GM19455 (cell line): ENCODE measurements at regions not wholly inside any gene's neighbourhood (a gene's known extent, or its start where the extent isn't known, plus 50 kb on each side); places are given as distances from the start of the nearest gene placed in this dataset.

Experiments
- ATAC-seq: cut with Tn5 transposase; IDR thresholded peaks from one replicate; pipeline ENCODE4 v1.9.1; 2021; ENCODE audit not compliant: unreplicated experiment

GRCh38 chr10:44201011-44201410 is 183.9 kb downstream of the CXCL12 start:
- no peak for ATAC-seq

GRCh38 chr10:44199991-44200655 is 184.8 kb downstream of the CXCL12 start:
- ATAC-seq = no peak

- no peak for ATAC-seq
Measured at GRCh38 chr10:44199267-44199666, 185.6 kb downstream of the CXCL12 start.

- no peak for ATAC-seq
Measured at GRCh38 chr10:44198780-44199097, 186.2 kb downstream of the CXCL12 start.

GRCh38 chr10:44198096-44198779 is 186.7 kb downstream of the CXCL12 start:
- ATAC-seq = no peak

- ATAC-seq = no peak
Measured at GRCh38 chr10:44197646-44198045, 187.3 kb downstream of the CXCL12 start.

- ATAC-seq = no peak
Measured at GRCh38 chr10:44196336-44196735, 188.6 kb downstream of the CXCL12 start.

- ATAC-seq = no peak
Measured at GRCh38 chr10:44196008-44196320, 188.9 kb downstream of the CXCL12 start.

- no peak for ATAC-seq
Measured at GRCh38 chr10:44195112-44196007, 189.5 kb downstream of the CXCL12 start.

GRCh38 chr10:44194435-44194834 is 190.5 kb downstream of the CXCL12 start:
- ATAC-seq = no peak

GRCh38 chr10:44193567-44194220 is 191.2 kb downstream of the CXCL12 start:
- ATAC-seq = no peak

- no peak for ATAC-seq
Measured at GRCh38 chr10:44193166-44193565, 191.7 kb downstream of the CXCL12 start.

GRCh38 chr10:44192435-44192834 is 192.5 kb downstream of the CXCL12 start:
- no peak for ATAC-seq

GRCh38 chr10:44190541-44190940 is 194.4 kb downstream of the CXCL12 start:
- ATAC-seq = no peak

- no peak for ATAC-seq
Measured at GRCh38 chr10:44186821-44187220, 198.1 kb downstream of the CXCL12 start.

GRCh38 chr10:44186150-44186549 is 198.7 kb downstream of the CXCL12 start:
- ATAC-seq = no peak

GRCh38 chr10:44185315-44185666 is 199.6 kb downstream of the CXCL12 start:
- ATAC-seq = no peak

- no peak for ATAC-seq
Measured at GRCh38 chr10:44184633-44185314, 200.1 kb downstream of the CXCL12 start.

GRCh38 chr10:44183667-44184632 is 200.9 kb downstream of the CXCL12 start:
- ATAC-seq = no peak

GRCh38 chr10:44182909-44183308 is 202.0 kb downstream of the CXCL12 start:
- ATAC-seq = no peak
